ENCODE measurements at regions not wholly inside any gene's neighbourhood (a gene's known extent, or its start where the extent isn't known, plus 50 kb on each side); places are given as distances from the start of the nearest gene placed in this dataset.

GRCh38 chrX:40950546-40950945, 134.7 kb upstream of the USP9X start:
- H4K20me1 ChIP-seq (replicated peaks in 1 of 2; ENCODE audit: control insufficient read depth in 1 of 2, insufficient read depth in 2 of 2, low read length in 2 of 2): no peaks in the 10 kb centered on the region
- H3K27me3 ChIP-seq (replicated peaks in 1 of 4; ENCODE audit: control insufficient read depth in 3 of 4, extremely low read depth in 1 of 4, insufficient read depth in 3 of 4, low read length in 3 of 4): no peaks in the 10 kb centered on the region
- H3K14ac ChIP-seq (ENCODE audit: insufficient read length): no peak overlapping the region
- no peaks in the 10 kb centered on the region for H3K23me2 ChIP-seq (ENCODE audit: low read depth, low read length)
- H3K4ac ChIP-seq (replicated peaks; ENCODE audit: insufficient read length, low read depth, low read length): peak overlapping the region; percentile 53
- H3K9me3 ChIP-seq (ENCODE audit: insufficient read depth in 2 of 2, low read depth in 1 of 2, low read length in 1 of 2): no peaks in the 10 kb centered on the region; a peak in 1 of 4 replicates
- no peaks in the 10 kb centered on the region for H3K79me1 ChIP-seq (ENCODE audit: low read depth, low read length)
- H2BK120ac ChIP-seq (replicated peaks; ENCODE audit: low read depth, low read length): no peak overlapping the region
- H3K4me3 ChIP-seq (ENCODE audit: extremely low read depth in 1 of 4, insufficient read depth in 2 of 4, low read depth in 3 of 4, low read length in 4 of 4): peak overlapping the region in 1 of 4 experiments; percentile 35; a peak in 1 of 8 replicates
- peak overlapping the region; percentile 37 to 48; a peak in 3 of 4 replicates for H3K4me2 ChIP-seq (ENCODE audit: insufficient read depth in 1 of 2, low read depth in 2 of 2, low read length in 2 of 2)
- H3K9ac ChIP-seq (replicated peaks in 1 of 4; ENCODE audit: extremely low read depth in 1 of 4, low read depth in 3 of 4, low read length in 3 of 4): no peak overlapping the region
- H2BK12ac ChIP-seq (ENCODE audit: low read depth, low read length): peak overlapping the region; percentile 75
- peak overlapping the region; percentile 97 for H4K5ac ChIP-seq (ENCODE audit: insufficient read length, low read depth, low read length)
- peak overlapping the region; percentile 85 for H4K91ac ChIP-seq (replicated peaks; ENCODE audit: insufficient read length, low read length)
- H2BK15ac ChIP-seq (ENCODE audit: low read length): no peak overlapping the region
- CTCF ChIA-PET (ENCODE audit: partially characterized antibody): interaction anchor here (1.1 kb wide), 1 partner anchor 25 kb away, joined by 3 read pairs; no protein-coding TSS in a partner anchor
- H2BK20ac ChIP-seq (ENCODE audit: low read length): peak overlapping the region; percentile 90; the same call in 1 of the 2 replicates
- H2BK5ac ChIP-seq (ENCODE audit: low read depth, low read length): peak overlapping the region; percentile 98
- no peak overlapping the region for H3K23ac ChIP-seq (ENCODE audit: insufficient read length)
- peak; percentile 9; the same call in 1 of the 2 replicates for TF ChIP-seq TEAD4 (IDR thresholded peaks at IDR 0.05; ENCODE audit: low read depth, low read length)
- no peak for TF ChIP-seq GABPA (IDR thresholded peaks at IDR 0.05; ENCODE audit: borderline replicate concordance, insufficient read depth, low read length)
- no peak overlapping the region for H2AFZ ChIP-seq (ENCODE audit: low read length)
- H2AK5ac ChIP-seq (ENCODE audit: low read depth, low read length): peak overlapping the region; percentile 65; the same call in 1 of the 2 replicates
- no peak overlapping the region for H3K56ac ChIP-seq (replicated peaks; ENCODE audit: insufficient read length, low read depth, low read length)
- POLR2A ChIA-PET (ENCODE audit: partially characterized antibody): no interaction called here
- no peak overlapping the region for H4K8ac ChIP-seq (ENCODE audit: extremely low read depth, insufficient read depth, low read length)
- H3K18ac ChIP-seq (ENCODE audit: extremely low read depth, low read length): peak overlapping the region; percentile 78; the same call in 1 of the 2 replicates
- H3K36me3 ChIP-seq (ENCODE audit: control insufficient read depth in 2 of 4, insufficient read depth in 4 of 4, low read length in 3 of 4): peaks cover 0 to 3% (median 0%) of the 10 kb centered on the region in 4 experiments; a peak in 1 of 8 replicates
- H3K4me1 ChIP-seq (replicated peaks in 1 of 4; ENCODE audit: control insufficient read depth in 3 of 4, insufficient read depth in 4 of 4, low read length in 3 of 4): peaks cover 2 to 8% (median 6%) of the 10 kb centered on the region in 4 experiments
- H3K27ac ChIP-seq (ENCODE audit: low read depth, low read length): no peak overlapping the region; the same call in 1 of the 2 replicates
- FAIRE-seq (peak; percentile 91), DNase-seq (ENCODE audit: low read depth in 1 of 2, low spot score in 2 of 2) (peak; percentile 7 to 47)
- 33% methylated on average over 1 of the region's 1 CpG; no CpG with 5 or more reads in 1 of the 2 experiments for WGBS, 2 experiments (ENCODE audit: extremely low coverage in 1 of 2, insufficient coverage in 1 of 2, insufficient read length in 1 of 2, insufficient replicate concordance in 2 of 2, low coverage in 1 of 2, low lambda C conversion rate in 2 of 2, missing lambda C conversion rate in 1 of 2)
- no peaks in the 10 kb centered on the region for H3K79me2 ChIP-seq (ENCODE audit: control insufficient read depth in 1 of 2, insufficient read depth in 2 of 2, low read length in 2 of 2)

Measured in H1 (cell line).